ENCODE measurements at regions not wholly inside any gene's neighbourhood (a gene's known extent, or its start where the extent isn't known, plus 50 kb on each side); places are given as distances from the start of the nearest gene placed in this dataset.
A peak's percentile ranks its signal among the peaks of the same experiment; 100 is the strongest.

GRCh38 chr13:99809926-99810325, 161.6 kb downstream of the ZIC5 start:
- Histone ChIP-seq H3K9me3 (ENCODE audit: control insufficient read depth in 1 of 2, low read length in 2 of 2) (no peaks in the 10 kb centered on the region), H3K27ac (ENCODE audit: low read depth, low read length) (no peak overlapping the region), H3K4me1 (ENCODE audit: control insufficient read depth in 1 of 2, insufficient read depth in 2 of 2, low read length in 2 of 2) (peaks cover 33 to 37% of the 10 kb centered on the region in 2 donors), H3K27me3 (ENCODE audit: control insufficient read depth in 1 of 2, insufficient read depth in 2 of 2, low read length in 2 of 2) (no peaks in the 10 kb centered on the region), H3K4me3 (ENCODE audit: low read depth in 1 of 2, low read length in 2 of 2) (no peak overlapping the region), H3K9ac (ENCODE audit: low read depth in 1 of 2, low read length in 2 of 2) (no peak overlapping the region), H3K36me3 (ENCODE audit: control insufficient read depth in 1 of 2, insufficient read depth in 2 of 2, low read length in 2 of 2) (no peaks in the 10 kb centered on the region)

- Histone ChIP-seq H3K9me3 (ENCODE audit: control insufficient read depth in 1 of 2, low read length in 2 of 2) (no peaks in the 10 kb centered on the region), H3K27me3 (ENCODE audit: control insufficient read depth in 1 of 2, insufficient read depth in 2 of 2, low read length in 2 of 2) (no peaks in the 10 kb centered on the region), H3K9ac (ENCODE audit: low read depth in 1 of 2, low read length in 2 of 2) (no peak overlapping the region), H3K27ac (ENCODE audit: low read depth, low read length) (no peak overlapping the region), H3K4me3 (ENCODE audit: low read depth in 1 of 2, low read length in 2 of 2) (no peak overlapping the region), H3K36me3 (ENCODE audit: control insufficient read depth in 1 of 2, insufficient read depth in 2 of 2, low read length in 2 of 2) (no peaks in the 10 kb centered on the region), H3K4me1 (ENCODE audit: control insufficient read depth in 1 of 2, insufficient read depth in 2 of 2, low read length in 2 of 2) (peaks cover 33 to 37% of the 10 kb centered on the region in 2 donors)
Measured at GRCh38 chr13:99809496-99809895, 162.1 kb downstream of the ZIC5 start.

GRCh38 chr13:99808786-99809185, 162.8 kb downstream of the ZIC5 start:
- peaks cover 37 to 38% of the 10 kb centered on the region in 2 donors for H3K4me1 ChIP-seq (ENCODE audit: control insufficient read depth in 1 of 2, insufficient read depth in 2 of 2, low read length in 2 of 2)
- no peak overlapping the region for H3K27ac ChIP-seq (ENCODE audit: low read depth, low read length)
- H3K36me3 ChIP-seq (ENCODE audit: control insufficient read depth in 1 of 2, insufficient read depth in 2 of 2, low read length in 2 of 2), result no peaks in the 10 kb centered on the region
- no peaks in the 10 kb centered on the region for H3K27me3 ChIP-seq (ENCODE audit: control insufficient read depth in 1 of 2, insufficient read depth in 2 of 2, low read length in 2 of 2)
- H3K9me3 ChIP-seq (ENCODE audit: control insufficient read depth in 1 of 2, low read length in 2 of 2), result no peaks in the 10 kb centered on the region
- H3K4me3 ChIP-seq (ENCODE audit: low read depth in 1 of 2, low read length in 2 of 2), result no peak overlapping the region
- no peak overlapping the region for H3K9ac ChIP-seq (ENCODE audit: low read depth in 1 of 2, low read length in 2 of 2)

GRCh38 chr13:99806671-99807070, 164.9 kb downstream of the ZIC5 start:
- H3K4me3 ChIP-seq (ENCODE audit: low read depth in 1 of 2, low read length in 2 of 2), result peak overlapping the region; percentile 24 to 26
- H3K27ac ChIP-seq (ENCODE audit: low read depth, low read length), result no peak overlapping the region
- no peaks in the 10 kb centered on the region for H3K36me3 ChIP-seq (ENCODE audit: control insufficient read depth in 1 of 2, insufficient read depth in 2 of 2, low read length in 2 of 2)
- H3K9me3 ChIP-seq (ENCODE audit: control insufficient read depth in 1 of 2, low read length in 2 of 2), result no peaks in the 10 kb centered on the region
- H3K9ac ChIP-seq (ENCODE audit: low read depth in 1 of 2, low read length in 2 of 2), result no peak overlapping the region
- peaks cover 32 to 34% of the 10 kb centered on the region in 2 donors for H3K4me1 ChIP-seq (ENCODE audit: control insufficient read depth in 1 of 2, insufficient read depth in 2 of 2, low read length in 2 of 2)
- no peaks in the 10 kb centered on the region for H3K27me3 ChIP-seq (ENCODE audit: control insufficient read depth in 1 of 2, insufficient read depth in 2 of 2, low read length in 2 of 2)

GRCh38 chr13:99805361-99805760, 166.2 kb downstream of the ZIC5 start:
- H3K36me3 ChIP-seq (ENCODE audit: control insufficient read depth in 1 of 2, insufficient read depth in 2 of 2, low read length in 2 of 2), result no peaks in the 10 kb centered on the region
- H3K9ac ChIP-seq (ENCODE audit: low read depth in 1 of 2, low read length in 2 of 2), result no peak overlapping the region
- H3K9me3 ChIP-seq (ENCODE audit: control insufficient read depth in 1 of 2, low read length in 2 of 2), result no peaks in the 10 kb centered on the region
- H3K4me1 ChIP-seq (ENCODE audit: control insufficient read depth in 1 of 2, insufficient read depth in 2 of 2, low read length in 2 of 2), result peaks cover 24 to 25% of the 10 kb centered on the region in 2 donors
- no peak overlapping the region for H3K4me3 ChIP-seq (ENCODE audit: low read depth in 1 of 2, low read length in 2 of 2)
- no peak overlapping the region for H3K27ac ChIP-seq (ENCODE audit: low read depth, low read length)
- H3K27me3 ChIP-seq (ENCODE audit: control insufficient read depth in 1 of 2, insufficient read depth in 2 of 2, low read length in 2 of 2), result no peaks in the 10 kb centered on the region

GRCh38 chr13:99803141-99803540, 168.4 kb downstream of the ZIC5 start:
- Histone ChIP-seq H3K36me3 (ENCODE audit: control insufficient read depth in 1 of 2, insufficient read depth in 2 of 2, low read length in 2 of 2) (no peaks in the 10 kb centered on the region), H3K4me1 (ENCODE audit: control insufficient read depth in 1 of 2, insufficient read depth in 2 of 2, low read length in 2 of 2) (peaks cover 14 to 16% of the 10 kb centered on the region in 2 donors), H3K4me3 (ENCODE audit: low read depth in 1 of 2, low read length in 2 of 2) (no peak overlapping the region), H3K9ac (ENCODE audit: low read depth in 1 of 2, low read length in 2 of 2) (no peak overlapping the region), H3K9me3 (ENCODE audit: control insufficient read depth in 1 of 2, low read length in 2 of 2) (no peaks in the 10 kb centered on the region), H3K27me3 (ENCODE audit: control insufficient read depth in 1 of 2, insufficient read depth in 2 of 2, low read length in 2 of 2) (no peaks in the 10 kb centered on the region), H3K27ac (ENCODE audit: low read depth, low read length) (no peak overlapping the region)

GRCh38 chr13:99802416-99802815, 169.2 kb downstream of the ZIC5 start:
- Histone ChIP-seq H3K27ac (ENCODE audit: low read depth, low read length) (no peak overlapping the region), H3K9me3 (ENCODE audit: control insufficient read depth in 1 of 2, low read length in 2 of 2) (no peaks in the 10 kb centered on the region), H3K36me3 (ENCODE audit: control insufficient read depth in 1 of 2, insufficient read depth in 2 of 2, low read length in 2 of 2) (no peaks in the 10 kb centered on the region), H3K4me3 (ENCODE audit: low read depth in 1 of 2, low read length in 2 of 2) (no peak overlapping the region), H3K9ac (ENCODE audit: low read depth in 1 of 2, low read length in 2 of 2) (no peak overlapping the region), H3K27me3 (ENCODE audit: control insufficient read depth in 1 of 2, insufficient read depth in 2 of 2, low read length in 2 of 2) (no peaks in the 10 kb centered on the region), H3K4me1 (ENCODE audit: control insufficient read depth in 1 of 2, insufficient read depth in 2 of 2, low read length in 2 of 2) (peaks cover 13 to 16% of the 10 kb centered on the region in 2 donors)

- Histone ChIP-seq H3K36me3 (ENCODE audit: control insufficient read depth in 1 of 2, insufficient read depth in 2 of 2, low read length in 2 of 2) (no peaks in the 10 kb centered on the region), H3K4me1 (ENCODE audit: control insufficient read depth in 1 of 2, insufficient read depth in 2 of 2, low read length in 2 of 2) (peaks cover 4 to 9% of the 10 kb centered on the region in 2 donors), H3K4me3 (ENCODE audit: low read depth in 1 of 2, low read length in 2 of 2) (no peak overlapping the region), H3K27ac (ENCODE audit: low read depth, low read length) (no peak overlapping the region), H3K27me3 (ENCODE audit: control insufficient read depth in 1 of 2, insufficient read depth in 2 of 2, low read length in 2 of 2) (no peaks in the 10 kb centered on the region), H3K9ac (ENCODE audit: low read depth in 1 of 2, low read length in 2 of 2) (no peak overlapping the region), H3K9me3 (ENCODE audit: control insufficient read depth in 1 of 2, low read length in 2 of 2) (no peaks in the 10 kb centered on the region)
Measured at GRCh38 chr13:99800951-99801350, 170.6 kb downstream of the ZIC5 start.

GRCh38 chr13:99800011-99800410, 171.6 kb downstream of the ZIC5 start:
- Histone ChIP-seq H3K9ac (ENCODE audit: low read depth in 1 of 2, low read length in 2 of 2) (no peak overlapping the region), H3K27ac (ENCODE audit: low read depth, low read length) (no peak overlapping the region), H3K4me3 (ENCODE audit: low read depth in 1 of 2, low read length in 2 of 2) (no peak overlapping the region), H3K36me3 (ENCODE audit: control insufficient read depth in 1 of 2, insufficient read depth in 2 of 2, low read length in 2 of 2) (no peaks in the 10 kb centered on the region), H3K4me1 (ENCODE audit: control insufficient read depth in 1 of 2, insufficient read depth in 2 of 2, low read length in 2 of 2) (peaks cover 0 to 9% of the 10 kb centered on the region in 2 donors), H3K27me3 (ENCODE audit: control insufficient read depth in 1 of 2, insufficient read depth in 2 of 2, low read length in 2 of 2) (no peaks in the 10 kb centered on the region), H3K9me3 (ENCODE audit: control insufficient read depth in 1 of 2, low read length in 2 of 2) (no peaks in the 10 kb centered on the region)

GRCh38 chr13:99798756-99799155, 172.8 kb downstream of the ZIC5 start:
- no peak overlapping the region for H3K4me3 ChIP-seq (ENCODE audit: low read depth in 1 of 2, low read length in 2 of 2)
- no peaks in the 10 kb centered on the region for H3K27me3 ChIP-seq (ENCODE audit: control insufficient read depth in 1 of 2, insufficient read depth in 2 of 2, low read length in 2 of 2)
- H3K36me3 ChIP-seq (ENCODE audit: control insufficient read depth in 1 of 2, insufficient read depth in 2 of 2, low read length in 2 of 2), result no peaks in the 10 kb centered on the region
- no peak overlapping the region for H3K9ac ChIP-seq (ENCODE audit: low read depth in 1 of 2, low read length in 2 of 2)
- H3K4me1 ChIP-seq (ENCODE audit: control insufficient read depth in 1 of 2, insufficient read depth in 2 of 2, low read length in 2 of 2), result peaks cover 0 to 4% of the 10 kb centered on the region in 2 donors
- H3K27ac ChIP-seq (ENCODE audit: low read depth, low read length), result no peak overlapping the region
- H3K9me3 ChIP-seq (ENCODE audit: control insufficient read depth in 1 of 2, low read length in 2 of 2), result no peaks in the 10 kb centered on the region

- Histone ChIP-seq H3K27ac (ENCODE audit: low read depth, low read length) (no peak overlapping the region), H3K9ac (ENCODE audit: low read depth in 1 of 2, low read length in 2 of 2) (no peak overlapping the region)
Measured at GRCh38 chr13:99797691-99798090, 173.9 kb downstream of the ZIC5 start.

More at GRCh38 chr13:99797691-99798090, 173.9 kb downstream of the ZIC5 start:
- no peaks in the 10 kb centered on the region for H3K9me3 ChIP-seq (ENCODE audit: control insufficient read depth in 1 of 2, low read length in 2 of 2)
- H3K4me3 ChIP-seq (ENCODE audit: low read depth in 1 of 2, low read length in 2 of 2), result no peak overlapping the region
- no peaks in the 10 kb centered on the region for H3K27me3 ChIP-seq (ENCODE audit: control insufficient read depth in 1 of 2, insufficient read depth in 2 of 2, low read length in 2 of 2)
- H3K36me3 ChIP-seq (ENCODE audit: control insufficient read depth in 1 of 2, insufficient read depth in 2 of 2, low read length in 2 of 2), result no peaks in the 10 kb centered on the region
- peaks cover 0 to 4% of the 10 kb centered on the region in 2 donors for H3K4me1 ChIP-seq (ENCODE audit: control insufficient read depth in 1 of 2, insufficient read depth in 2 of 2, low read length in 2 of 2)
